Adrenal gland (tissue), 5 donors: ENCODE measurements at regions not wholly inside any gene's neighbourhood (a gene's known extent, or its start where the extent isn't known, plus 50 kb on each side); places are given as distances from the start of the nearest gene placed in this dataset.

ENCODE experiments used
- CTCF ChIP-seq, 6 experiments: fragments of 450-650 bp in 4 of 6; fragments of 200-600 bp in 2 of 6; sonication (generic) in 1 of 6; IDR thresholded peaks; 1 replicate in 5 of 6; 2 replicates in 1 of 6; pipeline versions ENCODE4 v1.5.1 to v1.8.0; 2016 to 2021; ENCODE audit warnings: antibody characterized with exemption in 6 of 6, mild to moderate bottlenecking in 2 of 6, moderate library complexity in 1 of 6
- POLR2A ChIP-seq, 2 donors: fragments of 450-650 bp; IDR thresholded peaks; one replicate each; pipeline ENCODE4 v1.6.1; 2017; ENCODE audit warnings: antibody characterized with exemption in 2 of 2, mild to moderate bottlenecking in 2 of 2, moderate library complexity in 1 of 2
- donor health status: DM: no; HTN: no; CAD: no.

DNA sequence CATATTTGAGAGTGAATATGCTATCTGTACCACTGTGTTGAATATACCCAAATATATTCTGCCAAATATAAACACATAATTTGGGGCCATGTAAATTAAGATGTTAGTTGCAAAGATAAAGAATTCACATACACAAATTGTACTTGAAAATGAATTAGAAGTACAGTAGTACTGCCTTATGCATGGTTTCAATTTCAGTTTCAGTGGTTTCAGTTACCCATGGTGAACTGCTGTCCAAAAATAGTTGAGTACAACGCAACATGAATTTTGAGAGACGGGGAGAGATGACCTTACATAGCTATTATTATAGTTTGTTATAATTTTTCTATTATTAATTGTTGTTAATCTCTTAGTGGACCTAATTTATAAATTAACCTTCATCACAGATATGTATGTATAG is 1313.0 kb upstream of the FAM98A start:
- TF ChIP-seq POLR2A (IDR thresholded peaks at IDR 0.05) (no peak), CTCF (IDR thresholded peaks at IDR 0.05) (no peak)
